ENCODE measurements at regions not wholly inside any gene's neighbourhood (a gene's known extent, or its start where the extent isn't known, plus 50 kb on each side); places are given as distances from the start of the nearest gene placed in this dataset.

- no peak for TF ChIP-seq POLR2A (IDR thresholded peaks at IDR 0.05)
- no peak for TF ChIP-seq CTCF (IDR thresholded peaks at IDR 0.05)
- no peak for TF ChIP-seq POLR2AphosphoS5 (IDR thresholded peaks at IDR 0.05)
- intact Hi-C loops (cut with DNase I; ENCODE audit: low total_unique reads) = no loop called here
Observed at GRCh38 chr7:85570898-85571297, 384.0 kb upstream of the SEMA3D start.

GRCh38 chr7:85567983-85568382, 381.1 kb upstream of the SEMA3D start:
- intact Hi-C loops (cut with DNase I; ENCODE audit: low total_unique reads) = no loop called here
- no peaks in the 10 kb centered on the region for H3K36me3 ChIP-seq
- no peaks in the 10 kb centered on the region for H3K9me3 ChIP-seq

More at GRCh38 chr7:85570898-85571297, 384.0 kb upstream of the SEMA3D start:
- DNase-seq (ENCODE audit: low spot score in 2 of 2) = no peak
- Histone ChIP-seq H3K4me1 (no peaks in the 10 kb centered on the region), H3K36me3 (no peaks in the 10 kb centered on the region), H3K27me3 (no peaks in the 10 kb centered on the region), H3K27ac (no peak overlapping the region), H3K4me3 (no peak overlapping the region), H3K9me3 (no peaks in the 10 kb centered on the region)

GRCh38 chr7:85566095-85566794, 379.4 kb upstream of the SEMA3D start:
- Histone ChIP-seq H3K27me3 (no peaks in the 10 kb centered on the region), H3K4me1 (no peaks in the 10 kb centered on the region), H3K27ac (no peak overlapping the region), H3K4me3 (no peak overlapping the region), H3K9me3 (no peaks in the 10 kb centered on the region), H3K36me3 (no peaks in the 10 kb centered on the region)
- TF ChIP-seq POLR2A (IDR thresholded peaks at IDR 0.05) = no peak
- TF ChIP-seq POLR2AphosphoS5 (IDR thresholded peaks at IDR 0.05) = no peak
- no peak for TF ChIP-seq CTCF (IDR thresholded peaks at IDR 0.05)
- intact Hi-C loops (cut with DNase I; ENCODE audit: low total_unique reads) = no loop called here
- no peak for DNase-seq (ENCODE audit: low spot score in 2 of 2)

More at GRCh38 chr7:85567983-85568382, 381.1 kb upstream of the SEMA3D start:
- Histone ChIP-seq H3K4me1 (no peaks in the 10 kb centered on the region), H3K27ac (no peak overlapping the region), H3K27me3 (no peaks in the 10 kb centered on the region), H3K4me3 (no peak overlapping the region)
- DNase-seq (ENCODE audit: low spot score in 2 of 2) = no peak
- TF ChIP-seq CTCF (IDR thresholded peaks at IDR 0.05) (no peak), POLR2AphosphoS5 (IDR thresholded peaks at IDR 0.05) (no peak), POLR2A (IDR thresholded peaks at IDR 0.05) (no peak)

GRCh38 chr7:85565276-85565675, 378.4 kb upstream of the SEMA3D start:
- Histone ChIP-seq H3K36me3 (no peaks in the 10 kb centered on the region), H3K27ac (no peak overlapping the region), H3K4me1 (no peaks in the 10 kb centered on the region), H3K27me3 (no peaks in the 10 kb centered on the region), H3K9me3 (no peaks in the 10 kb centered on the region), H3K4me3 (no peak overlapping the region)
- intact Hi-C loops (cut with DNase I; ENCODE audit: low total_unique reads) = no loop called here
- DNase-seq (ENCODE audit: low spot score in 2 of 2) = no peak
- TF ChIP-seq POLR2A (IDR thresholded peaks at IDR 0.05) = no peak
- no peak for TF ChIP-seq CTCF (IDR thresholded peaks at IDR 0.05)
- no peak for TF ChIP-seq POLR2AphosphoS5 (IDR thresholded peaks at IDR 0.05)

GRCh38 chr7:85564861-85565260, 378.0 kb upstream of the SEMA3D start:
- Histone ChIP-seq H3K9me3 (no peaks in the 10 kb centered on the region), H3K27me3 (no peaks in the 10 kb centered on the region), H3K4me3 (no peak overlapping the region), H3K4me1 (no peaks in the 10 kb centered on the region), H3K36me3 (no peaks in the 10 kb centered on the region), H3K27ac (no peak overlapping the region)
- TF ChIP-seq POLR2A (IDR thresholded peaks at IDR 0.05) = no peak
- TF ChIP-seq POLR2AphosphoS5 (IDR thresholded peaks at IDR 0.05) = no peak
- TF ChIP-seq CTCF (IDR thresholded peaks at IDR 0.05) = no peak
- DNase-seq (ENCODE audit: low spot score in 2 of 2) = no peak
- intact Hi-C loops (cut with DNase I; ENCODE audit: low total_unique reads) = no loop called here

Data from breast epithelium (tissue), 4 donors.